A549 (cell line): ENCODE measurements at regions not wholly inside any gene's neighbourhood (a gene's known extent, or its start where the extent isn't known, plus 50 kb on each side); places are given as distances from the start of the nearest gene placed in this dataset.

Experiments
- ATAC-seq, 2 experiments: fragments of 200-7000 bp in 1 of 2; fragments of >200 bp in 1 of 2; cut with Nextera tagmentation in 1 of 2; cut with Tn5 transposase in 1 of 2; 3 replicates each; pipeline versions ENCODE4 v1.8.0 to v1.9.1; 2018 to 2020; ENCODE audit warnings: mild to moderate bottlenecking in 1 of 2, moderate library complexity in 1 of 2
- CTCF ChIA-PET: fragments of 300-600 bp; sonication (Branson Sonifier 250); formaldehyde crosslinking; extraction: SDS; loops from one replicate; lab custom pipeline; 2021; ENCODE audit warnings: antibody characterized with exemption, inconsistent platforms; lab: Yijun Ruan, JAX
- POLR2A ChIA-PET: fragments of 350-600 bp; formaldehyde crosslinking; extraction: SDS; loops from one replicate; lab custom pipeline; 2021; ENCODE audit warnings: antibody characterized with exemption, inconsistent platforms; lab: Yijun Ruan, JAX
- DNase-seq, 2 experiments: peaks; one replicate each; pipeline versions ENCODE4 v3.0.0 to v3.0.0-alpha.2; 2011 to 2016; ENCODE audit warnings: low read depth in 1 of 2, low spot score in 1 of 2
- FAIRE-seq: peaks from 2 replicates; lab custom pipeline; 2011; peaks lifted over from hg19 to GRCh38; lab: Jason Lieb, UNC
- H3K27ac ChIP-seq, 2 experiments: fragments of >200 bp; sonication (Bioruptor Twin); formaldehyde crosslinking; 3 replicates each; pipeline ENCODE4 v1.5.1; 2016 to 2017
- H3K4me1 ChIP-seq: fragments of >200 bp; sonication (Bioruptor Twin); formaldehyde crosslinking; 3 replicates; pipeline ENCODE4 v1.6.1; 2016
- H3K4me2 ChIP-seq: fragments of >200 bp; sonication (Bioruptor Twin); formaldehyde crosslinking; 3 replicates; pipeline ENCODE4 v1.6.1; 2016
- H3K4me3 ChIP-seq: fragments of >200 bp; sonication (Bioruptor Twin); formaldehyde crosslinking; 3 replicates; pipeline ENCODE4 v1.5.1; 2016
- H3K9me3 ChIP-seq: fragments of >200 bp; sonication (Bioruptor Twin); formaldehyde crosslinking; 3 replicates; pipeline ENCODE4 v1.6.1; 2016
- CBX2 ChIP-seq: fragments of 200-600 bp; sonication (generic); IDR thresholded peaks from 2 replicates; pipeline ENCODE4 v1.6.1; 2016; ENCODE audit warnings: low read depth, mild to moderate bottlenecking, borderline replicate concordance
- ESRRA ChIP-seq: fragments of 150-350 bp; IDR thresholded peaks from 2 replicates; pipeline ENCODE4 v1.6.1; 2014; ENCODE audit warnings: mild to moderate bottlenecking, low read length, borderline replicate concordance
- FOSB ChIP-seq: fragments of 250-450 bp; sonication (Bioruptor Pico); IDR thresholded peaks from 2 replicates; pipeline ENCODE4 v1.5.0; 2020; ENCODE audit warnings: mild to moderate bottlenecking, moderate library complexity
- FOXS1 ChIP-seq: fragments of 250-450 bp; sonication (Bioruptor Pico); IDR thresholded peaks from 2 replicates; pipeline ENCODE4 v1.5.0; 2020; ENCODE audit warnings: mild to moderate bottlenecking, moderate library complexity
- GATA3 ChIP-seq: IDR thresholded peaks from 2 replicates; pipeline ENCODE4 v1.6.1; 2012; ENCODE audit warnings: borderline replicate concordance
- HDAC2 ChIP-seq: fragments of 200-600 bp; sonication (generic); IDR thresholded peaks from 2 replicates; pipeline ENCODE4 v1.6.1; 2016
- HOXA7 ChIP-seq: fragments of 250-450 bp; sonication (Bioruptor Pico); IDR thresholded peaks from 2 replicates; pipeline ENCODE4 v1.5.0; 2020; ENCODE audit warnings: mild to moderate bottlenecking, moderate library complexity
- HOXB13 ChIP-seq: fragments of 250-450 bp; sonication (Bioruptor Pico); IDR thresholded peaks from 2 replicates; pipeline ENCODE4 v1.5.0; 2020; ENCODE audit warnings: low read depth, mild to moderate bottlenecking, moderate library complexity
- JUNB ChIP-seq: fragments of >200 bp; sonication (Bioruptor Twin); formaldehyde crosslinking; IDR thresholded peaks from 2 replicates; pipeline ENCODE4 v1.6.1; 2016
- KDM1A ChIP-seq: fragments of 200-600 bp; sonication (generic); IDR thresholded peaks from 2 replicates; pipeline ENCODE4 v1.6.1; 2016; ENCODE audit warnings: low read depth, mild to moderate bottlenecking
- KDM5A ChIP-seq: fragments of 200-600 bp; sonication (generic); IDR thresholded peaks from 2 replicates; pipeline ENCODE4 v1.6.1; 2016; ENCODE audit warnings: antibody characterized with exemption, mild to moderate bottlenecking
- MAFK ChIP-seq: fragments of 450-650 bp; IDR thresholded peaks from 2 replicates; pipeline ENCODE4 v1.6.1; 2014; ENCODE audit not compliant: partially characterized antibody
- NFE2L2 ChIP-seq: fragments of 150-350 bp; conservative IDR thresholded peaks from 2 replicates; pipeline ENCODE4 v1.6.1; 2014; ENCODE audit warnings: low read length
- NR3C1 ChIP-seq: fragments of >200 bp; sonication (Bioruptor Twin); formaldehyde crosslinking; IDR thresholded peaks from 3 replicates; pipeline ENCODE4 v1.6.1; 2017
- SMC3 ChIP-seq: fragments of >200 bp; sonication (Bioruptor Twin); formaldehyde crosslinking; IDR thresholded peaks from 3 replicates; pipeline ENCODE4 v1.6.1; 2018; ENCODE audit warnings: inconsistent platforms
- ZC3H11A ChIP-seq: fragments of 450-650 bp; IDR thresholded peaks from 2 replicates; pipeline ENCODE4 v1.6.1; 2014; ENCODE audit warnings: antibody characterized with exemption, mild to moderate bottlenecking
- WGBS: methylation state at CpG from one replicate; pipeline ENCODE4 v1.1.6; 2017; ENCODE audit errors: missing lambda C conversion rate; 5-methylcytosine and 5-hydroxymethylcytosine counted together
- TF ChIP-seq, protein P1 (sequence below): fragments of 150-350 bp; IDR thresholded peaks from 2 replicates; pipeline ENCODE4 v1.6.1; 2014; ENCODE audit warnings: low read depth, mild to moderate bottlenecking, low read length
- TF ChIP-seq, protein P2 (sequence below): IDR thresholded peaks from 2 replicates; pipeline ENCODE4 v1.6.1; 2012
- TF ChIP-seq, protein P3 (sequence below): fragments of 250-450 bp; sonication (Bioruptor Pico); IDR thresholded peaks from 2 replicates; pipeline ENCODE4 v1.5.0; 2020; ENCODE audit warnings: low read depth, mild to moderate bottlenecking, moderate library complexity
- TF ChIP-seq, protein P4 (sequence below): fragments of >200 bp; sonication (Bioruptor Twin); formaldehyde crosslinking; IDR thresholded peaks from 2 replicates; pipeline ENCODE4 v1.6.1; 2016

DNA sequence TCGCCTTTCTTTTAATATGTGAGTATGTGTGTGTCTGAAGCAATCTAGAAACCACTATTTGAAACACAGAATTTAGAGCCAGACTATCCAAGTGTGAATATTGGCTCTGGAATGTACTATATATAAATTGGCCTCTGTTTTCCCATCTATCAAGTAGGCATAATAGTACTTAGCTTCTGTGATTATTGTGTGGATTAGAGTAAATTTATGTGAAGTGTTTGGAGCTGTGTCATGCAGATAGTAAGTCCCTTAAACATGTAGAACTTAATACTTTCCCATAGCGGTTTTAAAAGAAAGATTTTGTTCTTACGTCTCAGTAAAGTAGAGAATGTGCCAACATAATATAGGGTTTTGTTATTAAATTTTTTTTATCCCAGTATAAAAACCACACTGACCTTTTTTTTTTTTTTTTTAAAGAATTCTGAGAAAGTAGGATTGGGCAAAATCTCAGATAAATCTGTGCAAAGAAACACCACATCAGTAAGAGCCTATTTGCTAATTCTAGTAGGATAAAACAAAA, 432.3 kb downstream of the RFC3 start:
- DNase-seq (no peak), FAIRE-seq (no peak), ATAC-seq (no peak)
- Histone ChIP-seq H3K4me2 (no peak overlapping the region), H3K27ac (no peak overlapping the region; a peak in 1 of 6 replicates), H3K4me3 (no peak overlapping the region), H3K4me1 (no peaks in the 10 kb centered on the region), H3K9me3 (no peaks in the 10 kb centered on the region)
- TF ChIP-seq CBX2 (no peak), SMC3 (no peak), KDM5A (no peak), FOSB (CRISPR knock-in tag) (no peak)
- TF ChIP-seq, protein P1, sequence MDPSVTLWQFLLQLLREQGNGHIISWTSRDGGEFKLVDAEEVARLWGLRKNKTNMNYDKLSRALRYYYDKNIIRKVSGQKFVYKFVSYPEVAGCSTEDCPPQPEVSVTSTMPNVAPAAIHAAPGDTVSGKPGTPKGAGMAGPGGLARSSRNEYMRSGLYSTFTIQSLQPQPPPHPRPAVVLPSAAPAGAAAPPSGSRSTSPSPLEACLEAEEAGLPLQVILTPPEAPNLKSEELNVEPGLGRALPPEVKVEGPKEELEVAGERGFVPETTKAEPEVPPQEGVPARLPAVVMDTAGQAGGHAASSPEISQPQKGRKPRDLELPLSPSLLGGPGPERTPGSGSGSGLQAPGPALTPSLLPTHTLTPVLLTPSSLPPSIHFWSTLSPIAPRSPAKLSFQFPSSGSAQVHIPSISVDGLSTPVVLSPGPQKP: no peak
- TF ChIP-seq, protein P2, sequence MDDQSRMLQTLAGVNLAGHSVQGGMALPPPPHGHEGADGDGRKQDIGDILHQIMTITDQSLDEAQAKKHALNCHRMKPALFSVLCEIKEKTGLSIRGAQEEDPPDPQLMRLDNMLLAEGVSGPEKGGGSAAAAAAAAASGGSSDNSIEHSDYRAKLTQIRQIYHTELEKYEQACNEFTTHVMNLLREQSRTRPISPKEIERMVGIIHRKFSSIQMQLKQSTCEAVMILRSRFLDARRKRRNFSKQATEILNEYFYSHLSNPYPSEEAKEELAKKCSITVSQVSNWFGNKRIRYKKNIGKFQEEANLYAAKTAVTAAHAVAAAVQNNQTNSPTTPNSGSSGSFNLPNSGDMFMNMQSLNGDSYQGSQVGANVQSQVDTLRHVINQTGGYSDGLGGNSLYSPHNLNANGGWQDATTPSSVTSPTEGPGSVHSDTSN: no peak
- ChIA-PET POLR2A (no interaction called here), CTCF (no interaction called here)
- WGBS: 91% methylated on average over 3 of the region's 3 CpGs

DNA sequence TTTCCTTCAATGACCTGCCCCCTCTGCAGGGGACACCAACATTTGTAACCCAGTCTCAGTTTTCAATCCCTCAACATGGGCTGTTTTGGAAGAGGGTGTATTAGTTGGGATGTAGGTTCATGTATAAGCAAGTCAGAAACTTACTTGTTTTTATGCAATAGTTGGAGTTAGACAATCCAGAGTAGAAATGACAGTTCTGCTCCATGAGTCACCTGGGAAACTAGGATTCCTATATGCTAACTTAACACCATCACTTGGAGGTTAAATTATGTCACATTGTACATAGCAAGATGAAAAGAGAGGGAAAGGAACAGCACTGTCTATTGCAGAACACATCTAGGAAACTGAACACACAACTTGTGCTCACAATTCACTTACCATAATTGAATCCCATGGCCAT, 436.4 kb downstream of the RFC3 start:
- FAIRE-seq (no peak), DNase-seq (no peak), ATAC-seq (no peak)
- TF ChIP-seq GATA3: no peak
- no peak for TF ChIP-seq ZC3H11A
- no peak for TF ChIP-seq HOXA7
- TF ChIP-seq, protein P3, sequence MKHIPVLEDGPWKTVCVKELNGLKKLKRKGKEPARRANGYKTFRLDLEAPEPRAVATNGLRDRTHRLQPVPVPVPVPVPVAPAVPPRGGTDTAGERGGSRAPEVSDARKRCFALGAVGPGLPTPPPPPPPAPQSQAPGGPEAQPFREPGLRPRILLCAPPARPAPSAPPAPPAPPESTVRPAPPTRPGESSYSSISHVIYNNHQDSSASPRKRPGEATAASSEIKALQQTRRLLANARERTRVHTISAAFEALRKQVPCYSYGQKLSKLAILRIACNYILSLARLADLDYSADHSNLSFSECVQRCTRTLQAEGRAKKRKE (CRISPR knock-in tag): no peak
- no peak for TF ChIP-seq MAFK
- no peak for TF ChIP-seq HDAC2
- TF ChIP-seq KDM1A: no peak
- TF ChIP-seq JUNB: no peak
- no peak for TF ChIP-seq ESRRA
- TF ChIP-seq, protein P1: no peak
- TF ChIP-seq NR3C1: no peak
- Histone ChIP-seq H3K4me1 (no peaks in the 10 kb centered on the region), H3K9me3 (no peaks in the 10 kb centered on the region), H3K4me2 (no peak overlapping the region), H3K27ac (no peak overlapping the region), H3K4me3 (no peak overlapping the region)
- ChIA-PET POLR2A (no interaction called here), CTCF (interaction anchor here (0.6 kb wide), 1 partner anchor 191 kb away, joined by 3 read pairs; no protein-coding TSS in a partner anchor)

DNA sequence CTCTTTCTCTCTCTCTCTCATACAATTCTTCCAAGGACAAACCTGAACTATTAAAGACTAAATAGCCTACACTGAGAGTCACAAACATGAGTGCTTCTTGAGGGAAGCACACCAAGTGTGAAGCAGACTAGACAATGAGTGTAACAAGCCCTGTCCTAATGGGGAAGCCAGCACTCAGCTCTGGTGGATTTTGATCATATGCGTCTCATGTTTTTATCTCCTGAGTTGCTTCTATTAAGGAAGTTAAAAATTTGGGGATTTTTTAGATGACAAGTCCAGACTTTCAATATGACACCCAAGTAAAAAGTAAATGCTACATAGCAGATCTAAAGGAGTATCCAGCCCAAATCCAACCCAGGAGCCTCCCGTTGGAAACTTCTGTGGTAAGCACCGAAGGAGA, 437.8 kb downstream of the RFC3 start:
- H3K4me2 ChIP-seq: no peak overlapping the region
- TF ChIP-seq KDM5A: no peak
- TF ChIP-seq, all 56 proteins: peak for 0
- H3K9me3 ChIP-seq: no peaks in the 10 kb centered on the region
- CTCF ChIA-PET: no interaction called here
- FAIRE-seq (no peak), DNase-seq (no peak), ATAC-seq (no peak)
- no peak overlapping the region for H3K4me3 ChIP-seq
- 93% methylated on average over 3 of the region's 3 CpGs for WGBS
- H3K27ac ChIP-seq: no peak overlapping the region
- POLR2A ChIA-PET: no interaction called here
- no peaks in the 10 kb centered on the region for H3K4me1 ChIP-seq

DNA sequence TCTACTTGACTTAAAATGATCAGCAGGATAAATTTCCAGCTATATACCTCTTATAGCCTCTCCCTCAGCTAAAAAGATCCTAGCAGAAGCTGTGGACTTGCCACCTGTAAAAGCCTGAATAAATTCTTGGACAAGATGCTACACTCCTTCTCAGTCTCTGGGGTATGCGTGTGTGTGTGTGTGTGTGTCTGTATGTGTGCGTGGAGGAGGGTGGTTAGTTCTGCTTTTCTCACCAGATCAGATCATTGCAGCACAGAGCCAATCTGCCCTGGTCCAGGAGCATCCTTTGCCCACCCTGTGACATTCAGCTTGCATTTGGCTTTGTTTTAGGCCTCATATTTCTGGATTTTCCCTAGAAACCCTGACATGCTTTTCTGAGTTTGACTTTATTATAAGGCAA, 438.3 kb downstream of the RFC3 start:
- no peak for TF ChIP-seq HOXB13 (CRISPR knock-in tag)
- TF ChIP-seq NFE2L2: no peak
- TF ChIP-seq, protein P4, sequence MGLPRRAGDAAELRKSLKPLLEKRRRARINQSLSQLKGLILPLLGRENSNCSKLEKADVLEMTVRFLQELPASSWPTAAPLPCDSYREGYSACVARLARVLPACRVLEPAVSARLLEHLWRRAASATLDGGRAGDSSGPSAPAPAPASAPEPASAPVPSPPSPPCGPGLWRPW: no peak
- TF ChIP-seq FOXS1 (CRISPR knock-in tag): no peak
- ChIA-PET CTCF (no interaction called here), POLR2A (no interaction called here)
- Histone ChIP-seq H3K4me3 (no peak overlapping the region), H3K4me2 (no peak overlapping the region), H3K4me1 (no peaks in the 10 kb centered on the region), H3K27ac (peak overlapping the region in 1 of 2 experiments; percentile 37; a peak in 1 of 6 replicates), H3K9me3 (no peaks in the 10 kb centered on the region)
- ATAC-seq (no peak), FAIRE-seq (no peak), DNase-seq (no peak)
- WGBS: 96% methylated on average over 2 of the region's 2 CpGs
